ENCODE measurements at regions not wholly inside any gene's neighbourhood (a gene's known extent, or its start where the extent isn't known, plus 50 kb on each side); places are given as distances from the start of the nearest gene placed in this dataset.

- DNase-seq = no peak
Observed at GRCh38 chr2:217150236-217150635, 290.4 kb upstream of the TNP1 start.

- no peak for DNase-seq
Observed at GRCh38 chr2:217149087-217149660, 289.3 kb upstream of the TNP1 start.

GRCh38 chr2:217147818-217148217, 288.0 kb upstream of the TNP1 start:
- DNase-seq = no peak

- no peak for DNase-seq
Observed at GRCh38 chr2:217146956-217147355, 287.1 kb upstream of the TNP1 start.

GRCh38 chr2:217142649-217143266, 282.9 kb upstream of the TNP1 start:
- DNase-seq = no peak

GRCh38 chr2:217138284-217138683, 278.4 kb upstream of the TNP1 start:
- no peak for DNase-seq

GRCh38 chr2:217127744-217128143, 267.9 kb upstream of the TNP1 start:
- no peak for DNase-seq

GRCh38 chr2:217125014-217125413, 265.1 kb upstream of the TNP1 start:
- DNase-seq = no peak

- DNase-seq = no peak
Observed at GRCh38 chr2:217124050-217124449, 264.2 kb upstream of the TNP1 start.

- no peak for DNase-seq
Observed at GRCh38 chr2:217121565-217121964, 261.7 kb upstream of the TNP1 start.

GRCh38 chr2:217120429-217120828, 260.6 kb upstream of the TNP1 start:
- DNase-seq = no peak

GRCh38 chr2:217118559-217119284, 258.9 kb upstream of the TNP1 start:
- DNase-seq = no peak

GRCh38 chr2:217117523-217117922, 257.7 kb upstream of the TNP1 start:
- DNase-seq = no peak

- no peak for DNase-seq
Observed at GRCh38 chr2:217116610-217117009, 256.7 kb upstream of the TNP1 start.

- DNase-seq = no peak
Observed at GRCh38 chr2:217114117-217114516, 254.3 kb upstream of the TNP1 start.

GRCh38 chr2:217113491-217113890, 253.6 kb upstream of the TNP1 start:
- DNase-seq = no peak

GRCh38 chr2:217110550-217110949, 250.7 kb upstream of the TNP1 start:
- DNase-seq = no peak

- no peak for DNase-seq
Observed at GRCh38 chr2:217108575-217109027, 248.7 kb upstream of the TNP1 start.

GRCh38 chr2:217108086-217108485, 248.2 kb upstream of the TNP1 start:
- DNase-seq = no peak

GRCh38 chr2:217107480-217107879, 247.6 kb upstream of the TNP1 start:
- no peak for DNase-seq

- DNase-seq = no peak
Observed at GRCh38 chr2:217106650-217107014, 246.8 kb upstream of the TNP1 start.

- DNase-seq = peak in 1 of 5 donors; percentile 78
Observed at GRCh38 chr2:217105733-217106649, 246.1 kb upstream of the TNP1 start.
